GM19035 (cell line): ENCODE measurements at regions not wholly inside any gene's neighbourhood (a gene's known extent, or its start where the extent isn't known, plus 50 kb on each side); places are given as distances from the start of the nearest gene placed in this dataset.
"Not testable (repeated sequence)": the region's sequence is repeated elsewhere in the genome, so short reads cannot be mapped to it uniquely, and the experiment has no call there.

Experiments
- ATAC-seq: cut with Tn5 transposase; IDR thresholded peaks from one replicate; pipeline ENCODE4 v1.9.1; 2021; ENCODE audit not compliant: unreplicated experiment

- no peak for ATAC-seq
Observed at GRCh38 chr3:139131951-139132350, 87.3 kb upstream of the PRR23C start.

GRCh38 chr3:139132976-139133375 lies 88.3 kb upstream of the PRR23C start:
- ATAC-seq: no peak

- no peak for ATAC-seq
Observed at GRCh38 chr3:139134678-139135372, 90.1 kb upstream of the PRR23C start.

GRCh38 chr3:139135657-139136056 lies 91.0 kb upstream of the PRR23C start:
- ATAC-seq: no peak

- no peak for ATAC-seq
Observed at GRCh38 chr3:139136469-139137202, 91.9 kb upstream of the PRR23C start.

GRCh38 chr3:139140553-139140952 lies 95.9 kb upstream of the PRR23C start:
- no peak for ATAC-seq

GRCh38 chr3:139145980-139146379 lies 101.3 kb upstream of the PRR23C start:
- ATAC-seq: not testable (repeated sequence)

- ATAC-seq: no peak
Observed at GRCh38 chr3:139151530-139151929, 106.8 kb upstream of the PRR23C start.

- ATAC-seq: not testable (repeated sequence)
Observed at GRCh38 chr3:139153434-139153833, 108.7 kb upstream of the PRR23C start.

- no peak for ATAC-seq
Observed at GRCh38 chr3:139157161-139157932, 112.7 kb upstream of the PRR23C start.

GRCh38 chr3:139159356-139159755 lies 114.7 kb upstream of the PRR23C start:
- ATAC-seq: no peak

GRCh38 chr3:139173372-139174108 lies 128.8 kb upstream of the PRR23C start:
- ATAC-seq: no peak

- ATAC-seq: no peak
Observed at GRCh38 chr3:139180489-139180888, 135.8 kb upstream of the PRR23C start.

GRCh38 chr3:139182143-139182542 lies 137.5 kb upstream of the PRR23C start:
- no peak for ATAC-seq

DNA sequence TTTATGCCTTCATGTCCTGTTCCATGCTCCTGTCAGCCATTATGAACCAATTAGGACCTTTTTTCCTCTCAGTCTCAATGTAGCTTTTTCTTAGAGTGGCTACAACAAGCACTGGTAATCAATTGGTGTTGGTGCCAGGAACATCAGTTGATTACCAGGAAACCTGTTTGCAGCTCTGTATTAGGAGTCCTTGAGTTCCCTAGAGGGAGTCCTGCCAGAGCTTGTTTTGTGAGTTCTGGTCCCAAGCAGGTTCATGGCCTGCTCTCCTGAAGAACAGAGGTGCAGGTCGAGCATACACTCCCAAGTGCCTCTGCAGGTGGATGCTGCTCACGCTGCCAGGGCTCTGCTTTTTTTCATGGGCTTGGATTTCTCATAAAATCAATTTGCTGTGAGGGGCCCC lies 137.9 kb upstream of the PRR23C start:
- no peak for ATAC-seq

DNA sequence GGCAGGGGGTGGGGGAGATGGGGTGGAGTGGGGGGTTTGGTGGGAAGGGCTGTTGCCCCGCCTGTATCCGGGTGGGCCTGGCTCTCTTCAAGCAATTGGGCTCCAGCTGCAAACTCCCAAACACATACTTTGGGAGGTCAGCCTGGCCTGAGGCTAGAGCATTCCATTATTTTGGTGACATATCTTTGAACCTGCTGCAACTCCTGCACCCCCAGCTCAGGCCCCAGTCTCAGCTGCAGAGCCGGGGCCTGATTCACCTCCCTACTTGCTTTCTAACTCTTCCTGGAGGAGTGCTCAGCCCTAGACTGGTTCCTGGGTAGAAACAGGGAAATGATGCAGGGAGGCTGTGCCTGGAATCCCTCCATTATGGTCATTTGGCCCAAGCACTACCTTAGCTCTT lies 140.8 kb upstream of the PRR23C start:
- no peak for ATAC-seq

DNA sequence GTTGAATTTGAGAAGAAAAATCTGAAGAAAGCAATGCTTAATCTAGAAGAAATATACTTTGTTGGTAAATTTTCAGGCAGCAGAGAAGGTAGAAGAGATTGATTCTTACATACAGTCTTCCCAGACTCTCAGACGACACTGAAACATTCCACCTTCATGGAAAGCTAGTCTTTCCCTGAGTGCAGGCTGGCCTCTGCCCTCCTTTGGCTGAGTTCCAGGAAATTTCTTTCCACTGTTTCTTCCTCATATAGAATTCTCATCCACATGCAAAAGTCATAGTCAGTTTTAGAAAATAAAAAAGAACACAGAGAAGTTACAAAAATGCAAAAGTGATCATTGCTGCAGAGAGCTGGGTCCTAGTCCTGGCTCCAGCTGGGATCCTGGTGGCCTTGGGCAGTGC lies 142.5 kb upstream of the PRR23C start:
- ATAC-seq: no peak

DNA sequence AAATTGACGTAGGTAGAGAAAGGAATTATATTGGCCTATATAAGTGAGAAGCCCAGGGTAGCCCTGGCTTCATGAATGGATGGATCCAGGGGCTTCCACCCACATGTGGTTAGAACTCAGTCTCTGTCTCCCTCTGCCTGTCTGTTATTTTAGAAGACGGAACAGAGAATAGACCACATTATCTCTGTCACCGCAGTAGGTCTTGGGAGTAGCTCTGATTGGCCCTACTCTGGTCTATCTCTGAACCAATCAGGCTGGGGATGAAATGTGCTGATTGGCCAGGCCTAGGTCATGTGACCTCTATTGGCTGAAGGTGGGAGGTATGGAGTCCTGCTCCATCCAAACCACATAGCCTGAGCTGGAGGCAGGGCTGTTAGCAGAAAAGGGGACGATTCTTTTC lies 143.0 kb upstream of the PRR23C start:
- ATAC-seq: no peak

- no peak for ATAC-seq
Observed at GRCh38 chr3:139189943-139190342, 145.3 kb upstream of the PRR23C start.

DNA sequence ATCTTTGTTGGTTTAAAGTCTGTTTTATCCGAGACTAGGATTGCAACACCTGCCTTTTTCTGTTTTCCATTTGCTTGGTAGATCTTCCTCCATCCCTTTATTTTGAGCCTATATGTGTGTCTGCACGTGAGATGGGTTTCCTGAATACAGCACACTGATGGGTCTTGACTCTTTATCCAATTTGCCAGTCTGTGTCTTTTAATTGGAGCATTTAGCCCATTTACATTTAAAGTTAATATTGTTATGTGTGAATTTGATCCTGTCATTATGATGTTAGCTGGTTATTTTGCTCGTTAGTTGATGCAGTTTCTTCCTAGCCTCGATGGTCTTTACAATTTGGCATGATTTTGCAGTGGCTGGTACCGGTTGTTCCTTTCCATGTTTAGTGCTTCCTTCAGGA lies 149.4 kb upstream of the MRPS22 start:
- ATAC-seq: not testable (repeated sequence)

DNA sequence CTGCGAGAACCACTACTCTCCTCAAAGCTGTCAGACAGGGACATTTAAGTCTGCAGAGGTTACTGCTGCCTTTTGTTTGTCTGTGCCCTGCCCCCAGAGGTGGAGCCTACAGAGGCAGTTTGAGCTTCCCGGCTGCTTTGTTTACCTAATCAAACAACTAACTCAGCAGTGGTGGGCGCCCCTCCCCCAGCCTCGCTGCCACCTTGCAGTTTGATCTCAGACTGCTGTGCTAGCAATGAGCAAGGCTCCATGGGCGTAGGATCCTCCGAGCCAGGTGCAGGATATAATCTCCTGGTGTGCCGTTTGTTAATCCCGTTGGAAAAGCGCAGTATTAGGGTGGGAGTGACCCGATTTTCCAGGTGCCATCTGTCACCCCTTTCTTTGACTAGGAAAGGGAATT lies 147.7 kb upstream of the MRPS22 start:
- not testable (repeated sequence) for ATAC-seq
